ENCODE measurements at regions not wholly inside any gene's neighbourhood (a gene's known extent, or its start where the extent isn't known, plus 50 kb on each side); places are given as distances from the start of the nearest gene placed in this dataset.

DNA sequence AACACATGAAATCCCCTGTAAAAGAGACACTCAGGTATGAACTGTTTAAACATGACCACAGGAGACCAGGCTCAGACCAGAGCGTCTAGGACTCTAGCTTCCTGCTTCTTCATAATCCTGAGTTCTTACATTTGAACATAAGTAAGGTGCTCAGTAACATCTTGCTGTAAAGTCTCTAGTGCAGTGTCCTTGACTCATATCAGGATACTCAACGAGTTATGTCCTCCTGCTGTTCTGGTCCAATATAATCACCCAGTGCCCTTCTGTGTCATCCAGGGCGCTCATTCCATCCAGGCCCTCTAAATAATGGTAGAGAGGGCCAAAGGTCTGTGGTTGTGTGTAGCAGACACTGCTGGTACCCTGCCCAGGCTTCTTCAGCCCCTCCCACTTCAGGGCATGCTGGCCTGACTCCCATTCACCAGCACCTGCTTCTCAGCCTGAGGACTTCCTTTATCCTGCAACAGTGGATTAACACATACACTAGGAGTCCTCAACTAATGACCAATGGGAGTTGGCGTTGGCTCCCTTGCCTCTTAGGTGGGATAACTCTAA is 66.8 kb upstream of the MOCS1 start:
- TF ChIP-seq, protein P1, sequence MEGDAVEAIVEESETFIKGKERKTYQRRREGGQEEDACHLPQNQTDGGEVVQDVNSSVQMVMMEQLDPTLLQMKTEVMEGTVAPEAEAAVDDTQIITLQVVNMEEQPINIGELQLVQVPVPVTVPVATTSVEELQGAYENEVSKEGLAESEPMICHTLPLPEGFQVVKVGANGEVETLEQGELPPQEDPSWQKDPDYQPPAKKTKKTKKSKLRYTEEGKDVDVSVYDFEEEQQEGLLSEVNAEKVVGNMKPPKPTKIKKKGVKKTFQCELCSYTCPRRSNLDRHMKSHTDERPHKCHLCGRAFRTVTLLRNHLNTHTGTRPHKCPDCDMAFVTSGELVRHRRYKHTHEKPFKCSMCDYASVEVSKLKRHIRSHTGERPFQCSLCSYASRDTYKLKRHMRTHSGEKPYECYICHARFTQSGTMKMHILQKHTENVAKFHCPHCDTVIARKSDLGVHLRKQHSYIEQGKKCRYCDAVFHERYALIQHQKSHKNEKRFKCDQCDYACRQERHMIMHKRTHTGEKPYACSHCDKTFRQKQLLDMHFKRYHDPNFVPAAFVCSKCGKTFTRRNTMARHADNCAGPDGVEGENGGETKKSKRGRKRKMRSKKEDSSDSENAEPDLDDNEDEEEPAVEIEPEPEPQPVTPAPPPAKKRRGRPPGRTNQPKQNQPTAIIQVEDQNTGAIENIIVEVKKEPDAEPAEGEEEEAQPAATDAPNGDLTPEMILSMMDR (IDR thresholded peaks at IDR 0.05) = no peak
- no peak for TF ChIP-seq POLR2A (IDR thresholded peaks at IDR 0.05)
